D721Med (cell line): ENCODE measurements at regions not wholly inside any gene's neighbourhood (a gene's known extent, or its start where the extent isn't known, plus 50 kb on each side); places are given as distances from the start of the nearest gene placed in this dataset.
"Not testable (repeated sequence)": the region's sequence is repeated elsewhere in the genome, so short reads cannot be mapped to it uniquely, and the experiment has no call there.

Source experiments
- DNase-seq: peaks from one replicate; pipeline ENCODE4 v3.0.0; 2011; ENCODE audit warnings: low spot score; ENCODE audit not compliant: insufficient read length
- FAIRE-seq: peaks from 2 replicates; lab custom pipeline; 2011; peaks lifted over from hg19 to GRCh38; lab: Jason Lieb, UNC
- CTCF ChIP-seq: IDR thresholded peaks from 2 replicates; pipeline ENCODE4 v1.5.1; 2012; ENCODE audit warnings: mild to moderate bottlenecking, control low read depth; ENCODE audit not compliant: insufficient read depth; ENCODE audit errors: missing control alignments

DNA sequence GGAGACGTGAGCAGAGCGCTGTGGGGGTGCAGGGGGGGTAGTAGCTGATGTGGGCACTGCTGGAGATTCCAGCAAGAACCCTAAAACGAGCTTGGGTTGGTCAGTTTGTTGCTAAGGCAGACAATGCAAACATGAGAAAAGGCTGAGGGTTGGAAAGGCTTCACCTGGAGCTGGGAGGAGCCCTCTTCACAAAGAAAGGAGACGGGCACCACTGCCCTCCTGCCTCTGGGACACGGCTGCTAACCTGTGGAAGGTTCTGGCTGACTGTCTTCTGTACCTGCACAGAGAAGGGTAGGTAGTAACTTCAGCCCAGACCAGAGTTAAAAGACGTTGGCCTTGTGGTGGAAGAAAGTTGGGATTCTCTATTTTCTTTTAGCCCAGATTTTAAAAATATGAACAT lies 108.7 kb downstream of the SUCLA2 start:
- TF ChIP-seq CTCF = no peak
- DNase-seq = no peak
- no peak for FAIRE-seq

DNA sequence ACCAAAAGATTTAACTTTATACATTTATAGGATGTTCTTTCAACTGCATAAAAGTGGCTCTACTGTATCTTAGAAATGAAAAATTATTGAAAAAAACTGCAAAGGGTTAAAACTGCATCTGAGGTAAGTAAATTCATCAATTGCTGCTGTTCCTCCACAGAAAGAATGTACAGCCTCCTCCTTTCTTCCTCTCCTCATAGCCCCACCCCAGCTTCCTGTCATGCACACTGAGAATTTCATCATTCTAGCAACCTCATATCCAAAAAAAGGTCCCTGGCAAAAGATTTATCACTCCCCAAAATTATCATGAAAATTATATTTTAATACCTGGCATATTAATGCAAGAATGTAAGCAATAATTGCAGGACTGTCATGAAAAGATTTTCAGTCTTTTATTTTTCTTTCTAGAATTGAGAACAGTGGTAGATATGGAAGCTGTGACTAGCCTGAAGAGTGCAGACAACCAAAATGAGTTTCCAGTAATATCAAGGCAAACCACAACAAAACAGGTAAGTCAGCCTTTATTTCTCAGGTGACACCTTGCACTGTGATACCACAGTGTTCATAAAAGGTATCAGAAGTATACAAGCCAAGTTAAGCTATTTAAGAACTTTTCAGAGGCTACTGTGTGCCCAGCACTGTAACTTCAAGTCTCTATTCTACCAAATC lies 110.8 kb downstream of the SUCLA2 start:
- no peak for TF ChIP-seq CTCF
- DNase-seq (no peak), FAIRE-seq (no peak)

DNA sequence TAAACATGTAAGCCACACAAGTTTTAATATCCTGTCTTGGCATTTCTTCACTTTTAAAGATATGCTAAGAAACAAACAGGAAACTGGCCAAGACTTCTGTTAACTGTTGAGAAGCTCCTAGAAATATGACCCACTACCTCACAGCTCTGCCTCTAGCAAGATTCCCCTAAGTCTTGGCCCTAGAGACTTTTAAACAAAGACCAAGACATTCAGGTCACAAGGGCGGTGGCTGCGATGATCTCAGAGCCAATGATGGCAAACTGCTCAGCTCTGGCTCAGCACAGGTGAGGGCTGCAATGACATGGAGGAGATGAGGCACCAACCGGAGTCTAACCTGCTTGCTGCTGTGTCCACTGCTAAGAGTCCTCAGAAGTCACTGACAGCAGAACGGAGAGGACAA lies 114.8 kb downstream of the SUCLA2 start:
- DNase-seq (no peak), FAIRE-seq (no peak)
- TF ChIP-seq CTCF = no peak

DNA sequence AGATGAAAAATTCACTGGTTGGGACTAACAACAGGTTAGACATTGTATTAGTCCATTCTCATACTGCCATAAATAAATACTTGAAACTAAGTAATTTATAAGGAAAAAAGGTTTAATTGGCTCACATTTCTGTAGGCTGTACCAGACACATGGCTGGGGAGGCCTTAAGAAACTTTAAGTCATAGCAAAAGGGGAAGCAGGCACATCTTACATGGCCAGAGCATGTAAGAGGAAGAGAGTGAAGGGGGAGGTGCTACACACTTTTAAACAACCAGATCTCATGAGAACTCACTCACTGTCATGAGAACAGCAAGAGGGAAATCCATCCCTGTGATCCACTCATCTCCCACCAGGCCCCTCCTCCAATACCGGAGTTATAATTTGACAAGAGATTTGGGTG lies 125.9 kb downstream of the SUCLA2 start:
- FAIRE-seq = no peak
- no peak for TF ChIP-seq CTCF
- DNase-seq = no peak

GRCh38 chr13:47873987-47874386 lies 127.1 kb downstream of the SUCLA2 start:
- DNase-seq, FAIRE-seq: not testable (repeated sequence)

DNA sequence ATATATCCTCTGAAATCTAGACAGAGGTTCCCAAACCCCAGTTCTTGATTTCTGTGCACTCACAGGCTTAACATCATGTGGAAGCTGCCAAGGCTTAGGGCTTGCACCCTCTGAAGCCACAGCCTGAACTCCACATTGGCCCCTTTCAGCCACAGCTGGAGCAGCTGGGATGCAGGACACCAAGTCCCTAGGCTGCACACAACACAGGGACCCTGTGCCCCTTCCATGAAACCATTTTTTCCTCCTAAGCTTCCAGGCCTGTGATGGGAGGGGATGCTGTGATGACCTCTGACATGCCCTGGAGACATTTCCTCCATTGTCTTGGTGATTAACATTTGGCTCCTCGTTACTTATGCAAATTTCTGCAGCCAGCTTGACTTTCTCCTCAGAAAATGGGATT lies 127.8 kb downstream of the SUCLA2 start:
- FAIRE-seq, DNase-seq: not testable (repeated sequence)

GRCh38 chr13:47869776-47870175 lies 131.3 kb downstream of the SUCLA2 start:
- FAIRE-seq (no peak), DNase-seq (no peak)
- no peak for TF ChIP-seq CTCF

- FAIRE-seq (no peak), DNase-seq (no peak)
- TF ChIP-seq CTCF = no peak
Observed at GRCh38 chr13:47865883-47866282, 135.2 kb downstream of the SUCLA2 start.
